ENCODE measurements at regions not wholly inside any gene's neighbourhood (a gene's known extent, or its start where the extent isn't known, plus 50 kb on each side); places are given as distances from the start of the nearest gene placed in this dataset.

- Histone ChIP-seq H3K56ac (ENCODE audit: extremely low read depth, insufficient read depth, low read length) (peak overlapping the region; percentile 87), H4K8ac (ENCODE audit: low read depth in 2 of 2, low read length in 2 of 2) (peak overlapping the region; percentile 90 to 95), H3K36me3 (ENCODE audit: control insufficient read depth, insufficient read depth, low read length) (no peaks in the 10 kb centered on the region), H3K4me1 (ENCODE audit: control insufficient read depth, insufficient read depth, low read length) (peaks cover 34% of the 10 kb centered on the region), H3K4ac (ENCODE audit: low read depth, low read length) (peak overlapping the region; percentile 97), H3K27ac (ENCODE audit: insufficient read depth, low read length) (peak overlapping the region; percentile 53), H3K9me1 (ENCODE audit: insufficient read depth, low read length) (peaks cover 16% of the 10 kb centered on the region), H3K4me2 (ENCODE audit: low read depth, low read length) (peak overlapping the region; percentile 37; the same call in 1 of the 2 replicates), H4K5ac (ENCODE audit: low read depth, low read length) (peak overlapping the region; percentile 37; the same call in 1 of the 2 replicates), H4K91ac (ENCODE audit: insufficient read depth, low read depth, low read length) (peak overlapping the region; percentile 95), H3K18ac (ENCODE audit: low read depth, low read length) (peak overlapping the region; percentile 84), H2BK120ac (ENCODE audit: low read depth, low read length) (peak overlapping the region; percentile 99), H3K14ac (replicated peaks; ENCODE audit: low read depth, low read length) (peak overlapping the region; percentile 98), H3K4me3 (ENCODE audit: insufficient read depth, low read depth, low read length) (no peak overlapping the region), H3K79me1 (ENCODE audit: low read depth in 1 of 2, low read length in 2 of 2) (peaks cover 0 to 40% of the 10 kb centered on the region in 2 experiments; a peak in 3 of 4 replicates), H2AFZ (replicated peaks; ENCODE audit: low read length, poor library complexity) (no peak overlapping the region), H3K9ac (ENCODE audit: low read depth, low read length) (no peak overlapping the region), H3K9me3 (ENCODE audit: control insufficient read depth, insufficient read depth, low read length) (no peaks in the 10 kb centered on the region), H2BK20ac (ENCODE audit: low read depth, low read length) (peak overlapping the region; percentile 99), H2BK15ac (ENCODE audit: low read depth, low read length) (peak overlapping the region; percentile 100; the same call in 2 of the 3 replicates), H2AK9ac (replicated peaks; ENCODE audit: low read depth, low read length, poor library complexity) (no peak overlapping the region), H3K27me3 (ENCODE audit: control insufficient read depth, insufficient read depth, low read length) (no peaks in the 10 kb centered on the region), H3K23ac (ENCODE audit: low read depth, low read length) (peak overlapping the region; percentile 98; the same call in 1 of the 2 replicates), H4K20me1 (ENCODE audit: insufficient read depth, low read length) (no peaks in the 10 kb centered on the region), H2AK5ac (ENCODE audit: low read depth, low read length) (peak overlapping the region; percentile 96), H2BK5ac (ENCODE audit: low read depth, low read length, poor library complexity, severe bottlenecking) (peak overlapping the region; percentile 92)
- POLR2A ChIA-PET (ENCODE audit: unreplicated experiment) = no interaction called here
- CTCF ChIA-PET = no interaction called here
- dilution Hi-C loops (cut with HindIII; ENCODE audit: low sequenced_read_pairs, unreplicated experiment) (no loop called here), in situ Hi-C loops (cut with MboI; ENCODE audit: low sequenced_read_pairs) (no loop called here), intact Hi-C loops (cut with micrococcal nuclease) (no loop called here)
- no TSS peak for BruUV-seq (replicated peaks)
- TF ChIP-seq RFX5 (IDR thresholded peaks at IDR 0.05; ENCODE audit: low read depth, low read length) (no peak), RAD21 (IDR thresholded peaks at IDR 0.05; ENCODE audit: low read length) (peak; percentile 28), RCOR1 (IDR thresholded peaks at IDR 0.05; ENCODE audit: insufficient replicate concordance, low read length) (no peak), FOS (IDR thresholded peaks at IDR 0.05; ENCODE audit: low read depth, low read length) (peak; percentile 66), MAZ (IDR thresholded peaks at IDR 0.05; ENCODE audit: borderline replicate concordance, low read depth, low read length) (0 out of 2 replicates have a peak, but pooled peaks have one; percentile 23), BHLHE40 (IDR thresholded peaks at IDR 0.05; ENCODE audit: low read depth, low read length) (peak; percentile 57)
- DNase-seq (peak; percentile 96), ATAC-seq (ENCODE audit: low read depth) (peak; percentile 62)
- WGBS, 2 experiments (ENCODE audit: extremely low coverage in 2 of 2, insufficient read length in 1 of 2) = 0% methylated on average over 3 of the region's 3 CpGs; no CpG with 5 or more reads in 1 of the 2 experiments
These were observed 434.2 kb downstream of the MEIS1 start for GRCh38 chr2:66869076-66869475.

Measured in IMR-90 (cell line).